NCI-H446 (cell line): ENCODE measurements at regions not wholly inside any gene's neighbourhood (a gene's known extent, or its start where the extent isn't known, plus 50 kb on each side); places are given as distances from the start of the nearest gene placed in this dataset.
"Not testable (repeated sequence)": the region's sequence is repeated elsewhere in the genome, so short reads cannot be mapped to it uniquely, and the experiment has no call there.

Experiments
- DNase-seq, 2 experiments: peaks; one replicate each; lab custom pipeline; 2025; lab: John Stamatoyannopoulos, UW

- no peak for DNase-seq
Measured at GRCh38 chr12:45490232-45490881, 239.1 kb upstream of the ARID2 start.

DNA sequence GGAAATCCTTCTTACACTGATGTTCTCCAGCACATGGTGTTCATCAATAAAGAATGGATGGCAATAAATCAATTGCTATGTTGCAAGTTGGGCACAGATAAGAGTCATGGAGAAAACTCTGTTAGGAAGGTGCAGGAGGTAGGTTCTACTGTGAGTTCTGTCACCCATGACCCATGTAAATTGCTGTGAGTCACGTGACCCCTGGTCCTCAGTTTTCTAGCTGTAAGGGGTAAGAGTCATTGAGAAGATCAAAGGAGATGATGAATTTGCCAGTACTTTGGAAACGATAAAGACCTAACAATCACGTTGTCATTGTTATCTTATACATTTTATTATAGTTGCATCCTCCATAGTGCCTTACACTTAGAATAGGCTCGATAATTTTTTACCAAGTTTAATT lies 235.2 kb upstream of the ARID2 start:
- DNase-seq, result no peak

DNA sequence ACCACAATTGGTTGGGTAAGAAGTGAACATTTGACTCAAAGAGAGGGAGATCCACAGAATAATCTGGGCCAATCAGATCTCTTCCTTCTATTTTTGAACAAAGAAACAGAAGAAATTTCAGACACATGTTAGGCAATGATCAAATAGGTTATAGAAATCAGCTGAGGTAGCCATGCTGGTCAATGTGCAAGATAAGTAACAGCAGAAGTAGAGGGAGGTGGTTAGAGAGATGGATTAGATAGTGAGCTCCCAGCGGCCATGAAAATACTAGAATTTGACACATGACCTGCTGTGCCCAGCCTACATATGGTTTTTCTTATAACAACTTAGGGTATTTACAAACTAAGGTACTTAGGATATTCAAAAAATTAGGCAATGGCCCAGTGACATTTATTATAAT lies 230.9 kb upstream of the ARID2 start:
- DNase-seq, result no peak

DNA sequence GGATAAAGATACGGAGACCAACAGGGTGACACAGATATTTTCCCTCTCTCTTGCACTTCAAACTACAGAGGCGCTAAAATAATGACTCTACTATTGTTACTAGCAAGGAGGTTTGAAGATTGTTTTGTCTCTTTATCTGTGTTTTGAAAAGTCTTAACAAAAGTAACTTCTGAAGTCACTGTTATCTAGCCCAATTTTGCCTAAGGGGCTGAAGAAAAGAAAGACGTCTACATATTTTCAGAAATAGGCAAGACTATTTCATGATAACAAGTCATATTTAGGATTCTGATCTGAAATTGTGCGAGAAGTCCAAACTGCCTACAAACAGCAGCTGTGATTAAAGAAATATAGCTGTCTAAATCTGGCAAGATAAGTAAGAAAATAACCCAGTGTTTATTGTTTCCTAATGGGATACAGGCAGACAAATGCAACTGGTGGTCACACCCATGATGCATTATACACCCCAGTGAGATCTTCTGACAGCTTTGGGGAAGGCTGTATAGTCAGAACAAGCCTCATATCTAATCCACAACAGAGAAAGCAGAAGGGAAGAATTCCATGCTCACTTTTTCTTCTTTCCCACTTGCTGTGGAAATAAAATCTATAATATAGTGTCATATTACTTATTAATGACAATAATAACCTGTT lies 226.9 kb upstream of the ARID2 start:
- DNase-seq, result no peak

DNA sequence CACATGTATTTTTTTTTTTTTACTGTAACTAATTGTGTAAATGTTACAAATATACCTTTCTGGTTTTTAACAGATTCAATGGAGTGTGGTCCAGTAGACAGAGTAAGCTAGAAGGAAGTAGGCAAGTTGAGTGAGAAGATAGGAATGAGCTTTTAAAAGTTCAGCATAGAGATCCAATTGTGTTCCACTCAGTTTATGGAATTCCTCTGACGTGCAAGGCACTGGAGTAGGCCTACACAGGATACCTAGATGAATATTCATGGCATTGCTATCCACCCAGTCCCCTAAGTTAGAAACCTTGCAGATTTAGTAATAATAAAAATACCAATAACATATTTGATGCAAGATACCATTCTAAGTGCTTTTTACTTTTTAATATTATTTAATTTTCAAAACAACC lies 225.6 kb upstream of the ARID2 start:
- DNase-seq, result no peak

GRCh38 chr12:45504316-45505010 lies 225.0 kb upstream of the ARID2 start:
- no peak for DNase-seq

DNA sequence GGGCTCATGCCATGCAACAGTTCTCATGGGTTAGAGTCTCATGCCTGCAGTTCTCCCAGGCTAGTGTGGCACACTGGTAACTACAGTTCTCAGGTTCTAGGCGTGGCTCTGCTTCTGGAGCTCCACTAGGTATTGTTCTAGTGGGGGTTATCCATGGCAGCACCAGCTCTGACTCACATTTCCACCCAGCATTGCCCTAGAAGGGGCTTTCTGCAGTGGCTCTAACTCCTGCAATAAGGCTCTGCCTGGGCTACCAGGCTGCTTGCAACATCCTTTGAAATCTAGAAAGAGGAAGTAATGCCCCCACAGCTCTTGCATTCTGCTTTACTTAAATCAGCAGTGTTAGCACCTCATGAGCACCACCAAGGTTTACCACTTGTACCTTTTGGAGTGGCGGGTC lies 220.3 kb upstream of the ARID2 start:
- no peak for DNase-seq

DNA sequence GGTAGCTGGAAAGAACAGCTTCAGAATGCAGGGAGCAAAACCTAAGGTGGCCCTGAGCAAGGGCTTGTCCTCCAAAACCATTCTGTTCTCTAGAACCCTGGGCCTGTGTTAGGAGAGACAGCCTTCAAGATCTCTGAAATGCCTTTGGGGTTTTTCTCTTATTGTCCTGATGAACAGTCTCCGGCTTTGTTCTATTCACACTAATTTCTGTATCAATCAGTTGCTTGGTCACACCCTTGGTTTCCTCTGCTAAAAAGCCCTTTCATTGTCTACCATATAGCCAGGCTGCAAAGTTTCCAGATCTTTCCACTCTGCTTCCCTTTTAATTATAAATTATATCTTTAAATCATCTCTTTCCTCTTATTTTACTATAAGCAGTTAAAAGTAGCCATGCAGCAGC lies 219.9 kb upstream of the ARID2 start:
- DNase-seq, result no peak

DNA sequence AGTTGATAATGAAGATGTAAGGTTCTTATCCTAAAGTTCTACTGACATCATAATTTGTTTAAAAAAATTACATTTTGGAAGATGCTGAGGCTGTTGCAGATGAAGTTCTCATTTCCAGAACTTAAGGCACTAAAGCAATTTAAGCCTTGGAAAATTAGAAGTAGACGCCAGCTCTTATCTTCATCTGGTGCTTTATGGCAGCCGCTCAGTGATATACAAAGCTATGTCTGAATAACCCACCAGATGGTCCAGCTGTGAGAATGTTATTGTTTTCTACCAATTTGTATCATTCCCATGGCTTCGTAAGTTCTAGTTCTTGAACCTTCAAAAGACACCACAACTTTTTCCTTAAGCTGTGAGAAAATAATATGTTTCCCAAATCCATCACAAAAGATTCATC lies 212.1 kb upstream of the ARID2 start:
- no peak for DNase-seq

- DNase-seq, result no peak
Measured at GRCh38 chr12:45518291-45519235, 210.9 kb upstream of the ARID2 start.

- DNase-seq, result no peak
Measured at GRCh38 chr12:45522227-45522626, 207.3 kb upstream of the ARID2 start.

GRCh38 chr12:45526823-45527222 lies 202.7 kb upstream of the ARID2 start:
- DNase-seq, result not testable (repeated sequence)

- no peak for DNase-seq
Measured at GRCh38 chr12:45532113-45532512, 197.4 kb upstream of the ARID2 start.

DNA sequence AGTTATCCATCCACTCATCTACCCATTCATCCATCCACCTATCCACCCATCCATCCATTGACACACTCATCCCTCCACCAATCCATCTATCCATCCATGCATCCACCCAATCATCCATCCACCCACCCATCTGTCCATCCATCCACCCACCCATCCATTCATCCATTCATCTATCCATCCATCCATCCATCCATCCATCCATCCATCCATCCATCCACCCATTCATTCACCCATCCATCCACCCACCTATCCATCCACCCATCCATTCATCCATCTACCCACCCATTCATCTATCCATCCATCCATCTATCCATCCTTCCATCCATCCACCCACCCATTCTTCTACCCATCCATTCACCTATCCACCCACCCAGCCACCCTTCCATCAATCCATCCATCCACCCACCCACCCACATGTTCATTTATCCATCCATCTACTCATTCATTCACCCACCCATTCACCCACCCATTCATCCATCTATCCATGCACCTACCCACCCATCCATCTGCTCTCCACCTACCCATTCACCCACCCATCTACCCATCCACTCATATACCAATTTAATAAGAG lies 193.8 kb upstream of the ARID2 start:
- DNase-seq, result no peak

DNA sequence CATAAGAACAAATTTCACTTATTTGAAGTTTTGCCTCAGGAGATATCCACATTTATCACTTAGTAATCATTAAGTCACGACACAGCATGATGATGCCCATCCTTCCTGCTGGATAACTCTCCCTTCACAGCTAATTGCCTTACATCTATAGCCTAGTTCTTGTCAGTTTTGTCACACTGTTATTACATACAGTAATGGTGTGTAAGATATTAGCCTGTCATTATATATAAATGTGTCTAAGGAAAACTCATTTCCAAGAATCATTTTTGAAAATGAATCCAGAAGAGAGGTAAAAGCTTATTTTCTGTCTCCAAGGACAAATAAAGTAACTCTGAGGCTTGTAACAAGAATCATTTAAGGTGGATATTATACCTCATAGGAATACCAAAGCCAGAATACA lies 193.2 kb upstream of the ARID2 start:
- DNase-seq, result no peak

- no peak for DNase-seq
Measured at GRCh38 chr12:45540661-45541341, 188.7 kb upstream of the ARID2 start.

GRCh38 chr12:45543887-45544286 lies 185.6 kb upstream of the ARID2 start:
- peak; percentile 39 to 77 for DNase-seq

DNA sequence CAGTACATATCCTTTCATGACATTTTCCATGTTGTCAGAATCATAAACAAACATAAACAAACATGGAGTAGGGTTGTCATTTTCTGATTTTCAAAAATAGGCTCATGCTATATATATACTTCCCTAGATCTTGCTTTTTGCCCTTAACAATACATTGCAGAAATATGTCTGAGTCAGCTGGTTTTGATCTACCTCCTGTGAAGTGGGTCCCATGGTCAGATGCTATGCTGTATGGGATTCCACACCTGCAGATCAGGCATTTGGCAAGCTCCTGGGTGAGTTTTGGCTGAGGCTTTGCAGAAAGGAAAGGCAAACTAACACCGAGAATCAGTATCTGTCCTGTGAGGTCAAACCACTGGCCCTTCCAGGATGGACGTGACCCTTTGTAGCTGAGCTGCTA lies 183.0 kb upstream of the ARID2 start:
- no peak for DNase-seq

DNA sequence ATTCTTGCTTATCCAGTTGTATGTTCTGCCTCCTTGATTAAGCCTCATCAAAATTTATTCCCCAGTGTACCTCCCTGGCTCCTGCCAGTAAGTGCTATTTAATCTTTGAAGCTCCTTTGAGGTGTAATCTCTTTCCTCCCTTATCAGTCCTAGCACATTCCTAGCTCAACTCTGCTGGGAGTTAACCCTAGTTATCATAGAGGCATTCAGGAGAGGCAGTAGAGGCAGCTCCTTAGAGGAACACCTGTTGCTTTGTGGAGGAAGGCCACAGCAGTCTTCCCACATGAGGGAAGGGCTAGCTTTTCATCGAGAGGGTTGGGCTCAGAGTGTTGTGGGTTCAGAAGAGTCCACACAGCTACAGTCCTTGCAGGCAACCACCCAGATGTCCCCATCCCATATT lies 182.4 kb upstream of the ARID2 start:
- DNase-seq, result no peak

DNA sequence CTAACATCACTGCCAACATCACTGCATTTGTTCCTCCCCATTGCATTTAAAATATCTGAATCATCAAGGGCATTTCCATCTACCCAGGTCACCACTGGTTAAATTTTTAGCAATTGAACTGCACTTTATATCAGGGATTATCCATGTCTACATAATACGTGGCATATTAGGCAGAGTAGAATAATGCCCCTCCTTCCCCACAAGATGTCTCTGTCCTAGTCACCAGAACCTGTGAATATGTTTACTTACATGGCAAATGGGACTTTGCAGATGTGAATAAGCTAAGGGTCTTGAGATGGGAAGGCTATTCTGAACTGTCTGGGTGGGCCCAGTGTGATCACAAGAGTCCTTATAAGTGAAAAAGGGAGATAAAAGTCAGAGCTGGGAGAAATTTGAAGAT lies 181.7 kb upstream of the ARID2 start:
- DNase-seq, result no peak

- no peak for DNase-seq
Measured at GRCh38 chr12:45548426-45548825, 181.1 kb upstream of the ARID2 start.
